Fibroblast of peridontal ligament (primary cell): ENCODE measurements at regions not wholly inside any gene's neighbourhood (a gene's known extent, or its start where the extent isn't known, plus 50 kb on each side); places are given as distances from the start of the nearest gene placed in this dataset.
"Not testable (repeated sequence)": the region's sequence is repeated elsewhere in the genome, so short reads cannot be mapped to it uniquely, and the experiment has no call there.

Experiments used
- DNase-seq: peaks from one replicate; pipeline ENCODE4 v3.0.0-alpha.2; 2010; ENCODE audit errors: extremely low read depth

- no peak for DNase-seq
Observed at GRCh38 chr14:86739761-86740160, 1209.8 kb downstream of the FLRT2 start.

- DNase-seq = not testable (repeated sequence)
Observed at GRCh38 chr14:86731427-86731826, 1201.5 kb downstream of the FLRT2 start.

GRCh38 chr14:86723254-86723624, 1193.3 kb downstream of the FLRT2 start:
- DNase-seq = no peak

- DNase-seq = no peak
Observed at GRCh38 chr14:86722612-86723253, 1192.8 kb downstream of the FLRT2 start.

- DNase-seq = no peak
Observed at GRCh38 chr14:86714575-86714974, 1184.6 kb downstream of the FLRT2 start.

GRCh38 chr14:86714153-86714552, 1184.2 kb downstream of the FLRT2 start:
- DNase-seq = no peak

GRCh38 chr14:86712727-86713126, 1182.8 kb downstream of the FLRT2 start:
- DNase-seq = no peak

- DNase-seq = peak; percentile 47
Observed at GRCh38 chr14:86712176-86712575, 1182.2 kb downstream of the FLRT2 start.

- DNase-seq = no peak
Observed at GRCh38 chr14:86708846-86709339, 1178.9 kb downstream of the FLRT2 start.

- no peak for DNase-seq
Observed at GRCh38 chr14:86707071-86707470, 1177.1 kb downstream of the FLRT2 start.

GRCh38 chr14:86683561-86683960, 1153.6 kb downstream of the FLRT2 start:
- no peak for DNase-seq

GRCh38 chr14:86675059-86675458, 1145.1 kb downstream of the FLRT2 start:
- DNase-seq = no peak

GRCh38 chr14:86673523-86673969, 1143.6 kb downstream of the FLRT2 start:
- no peak for DNase-seq

GRCh38 chr14:86672080-86672479, 1142.1 kb downstream of the FLRT2 start:
- DNase-seq = no peak

GRCh38 chr14:86665975-86666374, 1136.0 kb downstream of the FLRT2 start:
- no peak for DNase-seq

GRCh38 chr14:86662334-86662733, 1132.4 kb downstream of the FLRT2 start:
- DNase-seq = no peak

- DNase-seq = peak; percentile 35
Observed at GRCh38 chr14:86654558-86655184, 1124.7 kb downstream of the FLRT2 start.

- no peak for DNase-seq
Observed at GRCh38 chr14:86652526-86652925, 1122.6 kb downstream of the FLRT2 start.

- peak; percentile 65 for DNase-seq
Observed at GRCh38 chr14:86646696-86647690, 1117.0 kb downstream of the FLRT2 start.

- DNase-seq = no peak
Observed at GRCh38 chr14:86646125-86646524, 1116.2 kb downstream of the FLRT2 start.

- DNase-seq = no peak
Observed at GRCh38 chr14:86641310-86641709, 1111.4 kb downstream of the FLRT2 start.

- no peak for DNase-seq
Observed at GRCh38 chr14:86640288-86640687, 1110.3 kb downstream of the FLRT2 start.
